ENCODE measurements at regions not wholly inside any gene's neighbourhood (a gene's known extent, or its start where the extent isn't known, plus 50 kb on each side); places are given as distances from the start of the nearest gene placed in this dataset.

GRCh38 chr3:148641722-148642121 lies 56.0 kb upstream of the AGTR1 start:
- Histone ChIP-seq H3K4me1 (peaks cover 16% of the 10 kb centered on the region), H3K36me3 (ENCODE audit: insufficient read depth in 1 of 2, low read depth in 1 of 2) (no peaks in the 10 kb centered on the region), H3K27me3 (ENCODE audit: insufficient read depth in 3 of 3, low read length in 2 of 3) (no peaks in the 10 kb centered on the region), H3K9me3 (no peaks in the 10 kb centered on the region), H3K27ac (no peak overlapping the region), H3K4me3 (no peak overlapping the region)
- intact Hi-C loops (cut with DNase I): no loop called here
- TF ChIP-seq CTCF (IDR thresholded peaks at IDR 0.05): no peak
- no peak for ATAC-seq
- no peak for DNase-seq
- WGBS, 3 donors: 85 to 88% (median 86%) methylated on average over 2 of the region's 2 CpGs

- no peak for TF ChIP-seq CTCF (IDR thresholded peaks at IDR 0.05)
- Histone ChIP-seq H3K4me3 (no peak overlapping the region), H3K27me3 (ENCODE audit: insufficient read depth in 3 of 3, low read length in 2 of 3) (no peaks in the 10 kb centered on the region), H3K27ac (no peak overlapping the region), H3K4me1 (peaks cover 16% of the 10 kb centered on the region), H3K36me3 (ENCODE audit: insufficient read depth in 1 of 2, low read depth in 1 of 2) (no peaks in the 10 kb centered on the region), H3K9me3 (no peaks in the 10 kb centered on the region)
- DNase-seq (no peak), ATAC-seq (peak in 2 of 4 donors; percentile 63 to 71)
- intact Hi-C loops (cut with DNase I): no loop called here
Measured at GRCh38 chr3:148642214-148642613, 55.5 kb upstream of the AGTR1 start.

- no peak overlapping the region for H3K4me3 ChIP-seq
- no peaks in the 10 kb centered on the region for H3K9me3 ChIP-seq
- DNase-seq (no peak), ATAC-seq (peak; percentile 44 to 96 (median 84))
- intact Hi-C loops (cut with DNase I): no loop called here
- TF ChIP-seq CTCF (IDR thresholded peaks at IDR 0.05): no peak
- 25 to 32% (median 28%) methylated on average over 2 of the region's 2 CpGs for WGBS, 3 donors
- peaks cover 16% of the 10 kb centered on the region for H3K4me1 ChIP-seq
- H3K36me3 ChIP-seq (ENCODE audit: insufficient read depth in 1 of 2, low read depth in 1 of 2): no peaks in the 10 kb centered on the region
- no peaks in the 10 kb centered on the region for H3K27me3 ChIP-seq (ENCODE audit: insufficient read depth in 3 of 3, low read length in 2 of 3)
- H3K27ac ChIP-seq: no peak overlapping the region
Measured at GRCh38 chr3:148642616-148643015, 55.1 kb upstream of the AGTR1 start.

- no peak overlapping the region for H3K27ac ChIP-seq
- peak; percentile 21 to 76 (median 46) for ATAC-seq
- TF ChIP-seq CTCF (IDR thresholded peaks at IDR 0.05): no peak
- no peak overlapping the region for H3K4me3 ChIP-seq
- DNase-seq: no peak
- WGBS, 3 donors: 27 to 54% (median 38%) methylated on average over 4 of the region's 4 CpGs
- H3K36me3 ChIP-seq (ENCODE audit: insufficient read depth in 1 of 2, low read depth in 1 of 2): no peaks in the 10 kb centered on the region
- no peaks in the 10 kb centered on the region for H3K27me3 ChIP-seq (ENCODE audit: insufficient read depth in 3 of 3, low read length in 2 of 3)
- intact Hi-C loops (cut with DNase I): no loop called here
- no peaks in the 10 kb centered on the region for H3K9me3 ChIP-seq
- H3K4me1 ChIP-seq: peaks cover 16% of the 10 kb centered on the region
Measured at GRCh38 chr3:148643389-148643840, 54.3 kb upstream of the AGTR1 start.

- no peak for TF ChIP-seq CTCF (IDR thresholded peaks at IDR 0.05)
Measured at GRCh38 chr3:148646126-148646665, 51.5 kb upstream of the AGTR1 start.

More at GRCh38 chr3:148646126-148646665, 51.5 kb upstream of the AGTR1 start:
- intact Hi-C loops (cut with DNase I): no loop called here
- no peaks in the 10 kb centered on the region for H3K36me3 ChIP-seq (ENCODE audit: insufficient read depth in 1 of 2, low read depth in 1 of 2)
- no peak for ATAC-seq
- H3K27me3 ChIP-seq (ENCODE audit: insufficient read depth in 3 of 3, low read length in 2 of 3): no peaks in the 10 kb centered on the region
- 75 to 81% (median 78%) methylated on average over 4 of the region's 4 CpGs for WGBS, 3 donors
- no peak overlapping the region for H3K4me3 ChIP-seq
- H3K9me3 ChIP-seq: no peaks in the 10 kb centered on the region
- H3K27ac ChIP-seq: no peak overlapping the region
- DNase-seq: no peak
- peaks cover 16% of the 10 kb centered on the region for H3K4me1 ChIP-seq
